ENCODE measurements at regions not wholly inside any gene's neighbourhood (a gene's known extent, or its start where the extent isn't known, plus 50 kb on each side); places are given as distances from the start of the nearest gene placed in this dataset.

GRCh38 chr6:62764841-62765240 lies 446.4 kb upstream of the FKBP1C start:
- Histone ChIP-seq H3K36me3 (ENCODE audit: control insufficient read depth in 2 of 3, insufficient read depth in 3 of 3, low read length in 3 of 3) (no peaks in the 10 kb centered on the region), H3K4me1 (ENCODE audit: control insufficient read depth in 2 of 3, insufficient read depth in 2 of 3, low read depth in 1 of 3, low read length in 3 of 3) (no peaks in the 10 kb centered on the region), H3K27ac (ENCODE audit: low read depth in 2 of 2, low read length in 2 of 2) (no peak overlapping the region), H3K27me3 (ENCODE audit: control insufficient read depth, insufficient read depth, low read length) (no peaks in the 10 kb centered on the region), H3K9me3 (ENCODE audit: control insufficient read depth in 2 of 3, insufficient read depth in 1 of 3, low read length in 3 of 3) (no peaks in the 10 kb centered on the region), H3K9ac (ENCODE audit: low read length in 3 of 3) (no peak overlapping the region), H3K4me3 (ENCODE audit: low read length in 3 of 3) (no peak overlapping the region)
- intact Hi-C loops (cut with DNase I), result no loop called here
- DNase-seq, result no peak
- no peak for FAIRE-seq
- TF ChIP-seq CTCF (IDR thresholded peaks at IDR 0.05; ENCODE audit: borderline replicate concordance, extremely low read depth, insufficient read depth), result no peak

GRCh38 chr6:62763125-62763912 lies 447.9 kb upstream of the FKBP1C start:
- TF ChIP-seq CTCF (IDR thresholded peaks at IDR 0.05; ENCODE audit: borderline replicate concordance, extremely low read depth, insufficient read depth), result no peak
- FAIRE-seq (no peak), DNase-seq (no peak)
- Histone ChIP-seq H3K9ac (ENCODE audit: low read length in 3 of 3) (no peak overlapping the region), H3K36me3 (ENCODE audit: control insufficient read depth in 2 of 3, insufficient read depth in 3 of 3, low read length in 3 of 3) (no peaks in the 10 kb centered on the region), H3K4me1 (ENCODE audit: control insufficient read depth in 2 of 3, insufficient read depth in 2 of 3, low read depth in 1 of 3, low read length in 3 of 3) (no peaks in the 10 kb centered on the region), H3K9me3 (ENCODE audit: control insufficient read depth in 2 of 3, insufficient read depth in 1 of 3, low read length in 3 of 3) (no peaks in the 10 kb centered on the region), H3K27ac (ENCODE audit: low read depth in 2 of 2, low read length in 2 of 2) (no peak overlapping the region), H3K4me3 (ENCODE audit: low read length in 3 of 3) (no peak overlapping the region), H3K27me3 (ENCODE audit: control insufficient read depth, insufficient read depth, low read length) (no peaks in the 10 kb centered on the region)
- intact Hi-C loops (cut with DNase I), result no loop called here

- Histone ChIP-seq H3K4me3 (ENCODE audit: low read length in 3 of 3) (no peak overlapping the region), H3K27ac (ENCODE audit: low read depth in 2 of 2, low read length in 2 of 2) (no peak overlapping the region), H3K4me1 (ENCODE audit: control insufficient read depth in 2 of 3, insufficient read depth in 2 of 3, low read depth in 1 of 3, low read length in 3 of 3) (no peaks in the 10 kb centered on the region), H3K27me3 (ENCODE audit: control insufficient read depth, insufficient read depth, low read length) (no peaks in the 10 kb centered on the region), H3K9me3 (ENCODE audit: control insufficient read depth in 2 of 3, insufficient read depth in 1 of 3, low read length in 3 of 3) (no peaks in the 10 kb centered on the region), H3K36me3 (ENCODE audit: control insufficient read depth in 2 of 3, insufficient read depth in 3 of 3, low read length in 3 of 3) (no peaks in the 10 kb centered on the region), H3K9ac (ENCODE audit: low read length in 3 of 3) (no peak overlapping the region)
- no peak for DNase-seq
- FAIRE-seq, result no peak
- no peak for TF ChIP-seq CTCF (IDR thresholded peaks at IDR 0.05; ENCODE audit: borderline replicate concordance, extremely low read depth, insufficient read depth)
- intact Hi-C loops (cut with DNase I), result no loop called here
Measured at GRCh38 chr6:62746968-62747367, 460.9 kb upstream of the KHDRBS2 start.

- H3K4me1 ChIP-seq (ENCODE audit: control insufficient read depth in 2 of 3, insufficient read depth in 2 of 3, low read depth in 1 of 3, low read length in 3 of 3), result no peaks in the 10 kb centered on the region
- no peak overlapping the region for H3K9ac ChIP-seq (ENCODE audit: low read length in 3 of 3)
- H3K27me3 ChIP-seq (ENCODE audit: control insufficient read depth, insufficient read depth, low read length), result no peaks in the 10 kb centered on the region
- DNase-seq (no peak), FAIRE-seq (no peak)
- intact Hi-C loops (cut with DNase I), result no loop called here
- H3K27ac ChIP-seq (ENCODE audit: low read depth in 2 of 2, low read length in 2 of 2), result no peak overlapping the region
- no peak overlapping the region for H3K4me3 ChIP-seq (ENCODE audit: low read length in 3 of 3)
- no peaks in the 10 kb centered on the region for H3K9me3 ChIP-seq (ENCODE audit: control insufficient read depth in 2 of 3, insufficient read depth in 1 of 3, low read length in 3 of 3)
- H3K36me3 ChIP-seq (ENCODE audit: control insufficient read depth in 2 of 3, insufficient read depth in 3 of 3, low read length in 3 of 3), result no peaks in the 10 kb centered on the region
- TF ChIP-seq CTCF (IDR thresholded peaks at IDR 0.05; ENCODE audit: borderline replicate concordance, extremely low read depth, insufficient read depth), result no peak
Measured at GRCh38 chr6:62746161-62746560, 460.1 kb upstream of the KHDRBS2 start.
